Stimulated activated effector memory CD8-positive, alpha-beta T cell treated with anti-CD3 and anti-CD28 coated beads, Interleukin-12 subunit alpha, Interleukin-12 subunit beta, amount 100 ng/mL, for 72 hours (primary cell): ENCODE measurements at regions not wholly inside any gene's neighbourhood (a gene's known extent, or its start where the extent isn't known, plus 50 kb on each side); places are given as distances from the start of the nearest gene placed in this dataset.

Experiments used
- ATAC-seq: fragments of 150-1000 bp; cut with Tn5 transposase; 2 replicates; pipeline ENCODE4 v1.10.0; 2021
- DNase-seq, 2 donors: peaks; one replicate each; pipeline ENCODE4 v3.0.0; 2021 to 2022; ENCODE audit warnings: low spot score in 2 of 2
- H3K27ac Mint-ChIP-seq: one replicate; pipeline ENCODE4 v1.8.0; 2022; ENCODE audit warnings: mild to moderate bottlenecking, mixed read lengths
- H3K36me3 Mint-ChIP-seq: one replicate; pipeline ENCODE4 v1.8.0; 2022; ENCODE audit warnings: mild to moderate bottlenecking, mixed read lengths
- H3K4me1 Mint-ChIP-seq: one replicate; pipeline ENCODE4 v1.8.0; 2022; ENCODE audit warnings: mixed read lengths
- H3K4me3 Mint-ChIP-seq: one replicate; pipeline ENCODE4 v1.8.0; 2022; ENCODE audit warnings: mild to moderate bottlenecking, mixed read lengths
- H3K9me3 Mint-ChIP-seq: one replicate; pipeline ENCODE4 v1.8.0; 2022; ENCODE audit warnings: mixed read lengths

GRCh38 chr6:87922947-87923330 is 124.7 kb upstream of the SPACA1 start:
- H3K9me3 Mint-ChIP-seq = no peaks in the 10 kb centered on the region
- H3K4me1 Mint-ChIP-seq = peaks cover 53% of the 10 kb centered on the region
- H3K4me3 Mint-ChIP-seq = no peak overlapping the region
- H3K36me3 Mint-ChIP-seq = no peaks in the 10 kb centered on the region
- ATAC-seq = peak; percentile 93
- DNase-seq = no peak
- H3K27ac Mint-ChIP-seq = peak overlapping the region; percentile 10

- Mint-ChIP-seq H3K27ac (peak overlapping the region; percentile 10), H3K4me1 (peaks cover 53% of the 10 kb centered on the region), H3K36me3 (no peaks in the 10 kb centered on the region), H3K9me3 (no peaks in the 10 kb centered on the region), H3K4me3 (no peak overlapping the region)
- ATAC-seq (no peak), DNase-seq (no peak)
These were observed 125.3 kb upstream of the SPACA1 start for GRCh38 chr6:87922196-87922946.

DNA sequence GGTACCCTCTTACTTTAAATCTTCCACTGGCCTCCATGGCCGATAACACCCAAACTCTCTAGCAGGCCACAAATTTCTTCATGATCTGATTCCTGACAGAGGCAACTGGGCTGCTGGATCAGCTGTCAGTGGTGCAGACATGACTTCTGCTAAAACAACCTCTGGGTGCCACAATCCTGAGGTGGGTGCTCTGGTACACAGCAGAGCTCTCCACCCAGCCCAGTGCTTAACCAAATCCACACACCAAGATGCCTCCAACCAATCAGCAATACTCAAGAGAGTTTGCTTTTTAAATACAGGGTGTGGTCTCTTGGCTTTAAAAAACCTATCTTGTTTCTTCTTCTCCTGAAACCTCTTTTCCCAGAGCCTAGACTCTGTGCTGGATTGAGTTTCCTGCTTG is 126.6 kb upstream of the SPACA1 start:
- Mint-ChIP-seq H3K9me3 (no peaks in the 10 kb centered on the region), H3K4me3 (no peak overlapping the region), H3K27ac (no peak overlapping the region), H3K4me1 (peaks cover 48% of the 10 kb centered on the region), H3K36me3 (no peaks in the 10 kb centered on the region)
- ATAC-seq (no peak), DNase-seq (no peak)

- ATAC-seq = no peak
- Mint-ChIP-seq H3K36me3 (no peaks in the 10 kb centered on the region), H3K9me3 (no peaks in the 10 kb centered on the region), H3K4me1 (peaks cover 40% of the 10 kb centered on the region), H3K27ac (no peak overlapping the region), H3K4me3 (no peak overlapping the region)
- no peak for DNase-seq
These were observed 127.4 kb upstream of the SPACA1 start for GRCh38 chr6:87920245-87920644.

DNA sequence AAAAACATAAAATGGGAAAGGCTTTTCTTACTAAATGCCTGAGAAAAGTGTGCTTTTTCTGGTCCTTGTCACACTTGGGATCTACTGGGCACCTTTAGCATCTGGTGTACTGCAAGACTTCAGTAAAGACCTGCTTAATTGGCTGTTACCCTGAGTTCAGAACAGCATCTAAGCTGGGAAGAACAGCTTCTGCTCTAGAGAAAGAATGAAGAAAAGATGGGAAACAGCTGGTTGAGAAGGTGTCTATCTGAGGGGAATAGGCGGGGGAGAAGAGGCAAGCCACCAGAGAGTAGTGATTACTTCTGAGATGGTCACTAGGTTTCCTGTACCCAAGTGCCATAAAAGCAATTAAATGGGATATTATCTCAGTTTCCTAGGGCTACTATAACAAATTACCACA is 128.2 kb upstream of the SPACA1 start:
- H3K4me3 Mint-ChIP-seq = no peak overlapping the region
- DNase-seq (no peak), ATAC-seq (no peak)
- H3K27ac Mint-ChIP-seq = no peak overlapping the region
- no peaks in the 10 kb centered on the region for H3K9me3 Mint-ChIP-seq
- H3K4me1 Mint-ChIP-seq = peaks cover 37% of the 10 kb centered on the region
- no peaks in the 10 kb centered on the region for H3K36me3 Mint-ChIP-seq

- no peak overlapping the region for H3K4me3 Mint-ChIP-seq
- DNase-seq = no peak
- peaks cover 34% of the 10 kb centered on the region for H3K4me1 Mint-ChIP-seq
- no peak overlapping the region for H3K27ac Mint-ChIP-seq
- H3K9me3 Mint-ChIP-seq = no peaks in the 10 kb centered on the region
- no peak for ATAC-seq
- no peaks in the 10 kb centered on the region for H3K36me3 Mint-ChIP-seq
These were observed 128.6 kb upstream of the SPACA1 start for GRCh38 chr6:87919001-87919400.

DNA sequence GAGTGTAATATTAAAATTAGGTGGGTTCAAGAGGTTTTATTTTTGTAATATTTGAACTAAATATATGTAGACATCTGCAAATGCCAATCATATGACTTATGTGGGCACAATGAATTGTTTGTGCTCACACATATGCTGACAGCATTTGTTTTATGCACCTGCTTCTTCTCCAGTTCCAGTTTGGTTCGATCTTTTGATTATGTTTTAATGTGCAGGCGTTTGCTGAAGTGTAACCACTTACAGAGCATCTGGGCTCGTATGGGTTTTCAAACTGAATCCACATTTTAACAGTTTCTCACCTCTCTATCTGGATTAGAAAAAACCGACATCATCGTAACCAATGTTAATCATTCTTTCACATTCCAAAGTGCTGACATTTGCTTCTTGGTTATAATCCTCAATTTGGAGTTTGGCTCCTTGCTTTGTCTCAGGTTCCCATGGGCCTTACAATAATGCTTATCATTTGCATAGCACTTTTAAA is 129.1 kb upstream of the SPACA1 start:
- DNase-seq (no peak), ATAC-seq (no peak)
- Mint-ChIP-seq H3K4me1 (peaks cover 34% of the 10 kb centered on the region), H3K9me3 (no peaks in the 10 kb centered on the region), H3K4me3 (no peak overlapping the region), H3K27ac (no peak overlapping the region), H3K36me3 (no peaks in the 10 kb centered on the region)

- H3K36me3 Mint-ChIP-seq = no peaks in the 10 kb centered on the region
- DNase-seq (no peak), ATAC-seq (no peak)
- peaks cover 28% of the 10 kb centered on the region for H3K4me1 Mint-ChIP-seq
- no peak overlapping the region for H3K27ac Mint-ChIP-seq
- H3K4me3 Mint-ChIP-seq = no peak overlapping the region
- H3K9me3 Mint-ChIP-seq = no peaks in the 10 kb centered on the region
These were observed 129.8 kb upstream of the SPACA1 start for GRCh38 chr6:87917886-87918285.

DNA sequence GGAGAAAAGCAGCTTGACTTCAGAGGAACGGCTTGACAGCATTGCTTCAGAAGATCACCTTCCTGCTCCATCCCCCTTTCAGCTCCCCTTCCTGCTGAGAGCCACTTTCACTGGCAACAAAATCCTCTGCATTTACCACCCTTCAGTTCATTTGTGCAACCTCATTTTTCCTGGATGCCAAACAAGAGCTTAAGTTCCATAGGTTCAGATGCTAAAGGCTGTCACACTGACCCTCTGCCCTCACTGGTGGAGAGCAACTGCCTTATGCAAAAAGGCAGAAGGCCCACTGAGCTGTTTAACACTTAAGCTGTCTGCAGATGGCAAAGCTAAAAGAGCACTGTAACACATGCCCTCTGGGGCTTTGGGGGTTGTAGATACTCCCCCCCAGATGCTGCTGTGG is 131.2 kb upstream of the SPACA1 start:
- no peak for ATAC-seq
- no peak for DNase-seq
- no peaks in the 10 kb centered on the region for H3K9me3 Mint-ChIP-seq
- no peak overlapping the region for H3K27ac Mint-ChIP-seq
- H3K4me1 Mint-ChIP-seq = peaks cover 15% of the 10 kb centered on the region
- H3K36me3 Mint-ChIP-seq = no peaks in the 10 kb centered on the region
- H3K4me3 Mint-ChIP-seq = no peak overlapping the region

GRCh38 chr6:87914637-87915395 is 132.8 kb upstream of the SPACA1 start:
- DNase-seq = no peak
- Mint-ChIP-seq H3K4me1 (peaks cover 10% of the 10 kb centered on the region), H3K36me3 (no peaks in the 10 kb centered on the region), H3K4me3 (no peak overlapping the region), H3K9me3 (no peaks in the 10 kb centered on the region), H3K27ac (no peak overlapping the region)
- peak; percentile 49 for ATAC-seq

- Mint-ChIP-seq H3K9me3 (no peaks in the 10 kb centered on the region), H3K4me1 (peaks cover 15% of the 10 kb centered on the region), H3K27ac (no peak overlapping the region), H3K4me3 (no peak overlapping the region), H3K36me3 (no peaks in the 10 kb centered on the region)
- ATAC-seq = no peak
- DNase-seq = no peak
These were observed 133.7 kb upstream of the SPACA1 start for GRCh38 chr6:87913974-87914373.

GRCh38 chr6:87912102-87912501 is 135.5 kb upstream of the SPACA1 start:
- peaks cover 7% of the 10 kb centered on the region for H3K36me3 Mint-ChIP-seq
- no peak overlapping the region for H3K4me3 Mint-ChIP-seq
- no peak for ATAC-seq

GRCh38 chr6:87909849-87910248 is 137.8 kb upstream of the SPACA1 start:
- ATAC-seq (peak; percentile 90), DNase-seq (no peak)
- Mint-ChIP-seq H3K9me3 (no peaks in the 10 kb centered on the region), H3K36me3 (peaks cover 7% of the 10 kb centered on the region), H3K4me3 (no peak overlapping the region), H3K27ac (no peak overlapping the region), H3K4me1 (peaks cover 32% of the 10 kb centered on the region)

More at GRCh38 chr6:87912102-87912501, 135.5 kb upstream of the SPACA1 start:
- DNase-seq = no peak
- Mint-ChIP-seq H3K9me3 (no peaks in the 10 kb centered on the region), H3K4me1 (peaks cover 30% of the 10 kb centered on the region), H3K27ac (no peak overlapping the region)

- no peak overlapping the region for H3K27ac Mint-ChIP-seq
- ATAC-seq (no peak), DNase-seq (no peak)
- H3K4me3 Mint-ChIP-seq = no peak overlapping the region
- H3K4me1 Mint-ChIP-seq = peaks cover 30% of the 10 kb centered on the region
- no peaks in the 10 kb centered on the region for H3K9me3 Mint-ChIP-seq
- peaks cover 7% of the 10 kb centered on the region for H3K36me3 Mint-ChIP-seq
These were observed 138.4 kb upstream of the SPACA1 start for GRCh38 chr6:87908978-87909811.

- Mint-ChIP-seq H3K4me3 (peak overlapping the region; percentile 16), H3K4me1 (peaks cover 30% of the 10 kb centered on the region), H3K9me3 (no peaks in the 10 kb centered on the region), H3K36me3 (peaks cover 7% of the 10 kb centered on the region), H3K27ac (peak overlapping the region; percentile 53)
- DNase-seq (peak in 1 of 2 donors; percentile 59), ATAC-seq (peak; percentile 87)
These were observed 140.1 kb upstream of the SPACA1 start for GRCh38 chr6:87907521-87907920.
